Gastrocnemius medialis (tissue), 4 donors: ENCODE measurements at regions not wholly inside any gene's neighbourhood (a gene's known extent, or its start where the extent isn't known, plus 50 kb on each side); places are given as distances from the start of the nearest gene placed in this dataset.
"Not testable (repeated sequence)": the region's sequence is repeated elsewhere in the genome, so short reads cannot be mapped to it uniquely, and the experiment has no call there.

Experiments used
- CTCF ChIP-seq, 5 experiments: fragments of 450-650 bp in 3 of 5; fragments of 200-600 bp in 2 of 5; sonication (generic) in 2 of 5; IDR thresholded peaks in 4 of 5; conservative IDR thresholded peaks in 1 of 5; 1 replicate in 4 of 5; 2 replicates in 1 of 5; pipeline ENCODE4 v1.5.1; 2016 to 2019; ENCODE audit warnings: antibody characterized with exemption in 5 of 5, mild to moderate bottlenecking in 3 of 5, moderate library complexity in 3 of 5
- POLR2A ChIP-seq, 2 donors: fragments of 450-650 bp; IDR thresholded peaks; one replicate each; pipeline ENCODE4 v1.6.1; 2017; ENCODE audit warnings: antibody characterized with exemption in 2 of 2, mild to moderate bottlenecking in 2 of 2, moderate library complexity in 2 of 2

- not testable (repeated sequence) for TF ChIP-seq CTCF (IDR thresholded peaks at IDR 0.05 in 4 of 5, conservative IDR thresholded peaks at IDR 0.05 in 1 of 5); POLR2A (IDR thresholded peaks at IDR 0.05)
Observed at GRCh38 chr21:9656455-9656854, 864.9 kb upstream of the TPTE start.
